HUES64 (cell line): ENCODE measurements at regions not wholly inside any gene's neighbourhood (a gene's known extent, or its start where the extent isn't known, plus 50 kb on each side); places are given as distances from the start of the nearest gene placed in this dataset.
A peak's percentile ranks its signal among the peaks of the same experiment; 100 is the strongest.
"Not testable (repeated sequence)": the region's sequence is repeated elsewhere in the genome, so short reads cannot be mapped to it uniquely, and the experiment has no call there.

Experiments used
- H3K27ac ChIP-seq: 2 replicates; pipeline ENCODE4 v1.7.0; 2013; ENCODE audit warnings: low read depth, low read length, inconsistent platforms
- H3K27me3 ChIP-seq: 2 replicates; pipeline ENCODE4 v1.6.1; 2013; ENCODE audit warnings: mild to moderate bottlenecking, low read length; ENCODE audit not compliant: insufficient read depth
- H3K36me3 ChIP-seq: 2 replicates; pipeline ENCODE4 v1.6.1; 2013; ENCODE audit warnings: mild to moderate bottlenecking, low read length; ENCODE audit not compliant: insufficient read depth
- H3K4me1 ChIP-seq: 2 replicates; pipeline ENCODE4 v1.6.1; 2013; ENCODE audit warnings: mild to moderate bottlenecking, low read length, moderate library complexity; ENCODE audit not compliant: insufficient read depth
- H3K4me3 ChIP-seq: 2 replicates; pipeline ENCODE4 v1.5.1; 2013; ENCODE audit warnings: mild to moderate bottlenecking, low read length, moderate library complexity
- H3K9ac ChIP-seq: 2 replicates; pipeline ENCODE4 v1.6.1; 2013; ENCODE audit warnings: mild to moderate bottlenecking, low read depth, low read length
- H3K9me3 ChIP-seq: 2 replicates; pipeline ENCODE4 v1.6.1; 2013; ENCODE audit warnings: low read depth, low read length; ENCODE audit not compliant: insufficient read depth
- WGBS: fragments of 150-250, 120-280 bp; methylation state at CpG from one replicate; pipeline ENCODE4 v1.1.7; 2013; ENCODE audit warnings: missing lambda C conversion rate; 5-methylcytosine and 5-hydroxymethylcytosine counted together

DNA sequence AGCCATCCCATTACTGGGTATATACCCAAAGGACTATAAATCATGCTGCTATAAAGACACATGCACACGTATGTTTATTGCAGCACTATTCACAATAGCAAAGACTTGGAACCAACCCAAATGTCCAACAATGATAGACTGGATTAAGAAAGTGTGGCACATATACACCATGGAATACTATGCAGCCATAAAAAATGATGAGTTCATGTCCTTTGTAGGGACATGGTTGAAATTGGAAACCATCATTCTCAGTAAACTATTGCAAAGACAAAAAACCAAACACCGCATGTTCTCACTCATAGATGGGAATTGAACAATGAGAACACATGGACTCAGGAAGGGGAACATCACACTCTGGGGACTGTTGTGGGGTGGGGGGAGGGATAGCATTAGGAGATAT is 85.7 kb upstream of the PPP2R5C start:
- H3K4me1 ChIP-seq, H3K27ac ChIP-seq, H3K9ac ChIP-seq, H3K9me3 ChIP-seq, H3K27me3 ChIP-seq, H3K4me3 ChIP-seq, H3K36me3 ChIP-seq: not testable (repeated sequence)
- WGBS = no CpG with 5 or more reads among the region's 2 CpGs

- WGBS = 93% methylated on average over 11 of the region's 11 CpGs
- not testable (repeated sequence) for H3K4me3 ChIP-seq, H3K4me1 ChIP-seq
These were observed 83.6 kb upstream of the PPP2R5C start for GRCh38 chr14:101677912-101678327.

DNA sequence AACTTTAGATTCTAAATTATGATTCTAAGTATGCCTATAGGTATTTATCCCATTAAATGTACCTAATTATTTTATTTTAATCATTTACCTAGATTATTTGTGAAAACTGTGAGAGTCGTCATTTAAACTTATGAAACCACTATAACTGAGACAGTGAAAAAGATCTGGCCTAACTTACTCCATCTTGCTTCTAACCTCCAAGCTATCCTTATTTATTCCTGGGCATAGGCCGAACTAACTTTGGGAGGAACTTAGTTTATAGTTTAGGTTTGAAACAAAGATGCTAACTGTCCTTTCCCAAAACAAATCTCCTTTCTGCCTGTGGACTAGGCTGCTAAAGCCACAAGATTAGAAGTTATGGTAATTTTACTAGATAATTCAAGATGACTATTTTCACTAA is 79.7 kb upstream of the PPP2R5C start:
- Histone ChIP-seq H3K36me3 (no peaks in the 10 kb centered on the region), H3K27me3 (peaks cover 51% of the 10 kb centered on the region)
- 100% methylated on average over 1 of the region's 2 CpGs for WGBS

More at GRCh38 chr14:101677912-101678327, 83.6 kb upstream of the PPP2R5C start:
- H3K27ac ChIP-seq, H3K9me3 ChIP-seq, H3K36me3 ChIP-seq, H3K9ac ChIP-seq: not testable (repeated sequence)
- peaks cover 12% of the 10 kb centered on the region for H3K27me3 ChIP-seq

GRCh38 chr14:101683365-101683764 is 78.1 kb upstream of the PPP2R5C start:
- H3K27ac ChIP-seq = no peak overlapping the region
- peaks cover 65% of the 10 kb centered on the region for H3K27me3 ChIP-seq
- H3K36me3 ChIP-seq = no peaks in the 10 kb centered on the region
- peaks cover 5% of the 10 kb centered on the region; the same call in 1 of the 2 replicates for H3K4me1 ChIP-seq
- H3K9me3 ChIP-seq = no peaks in the 10 kb centered on the region
- WGBS = 86% methylated on average over 6 of the region's 6 CpGs
- H3K9ac ChIP-seq = no peak overlapping the region
- no peak overlapping the region for H3K4me3 ChIP-seq

More for the DNA sequence above, 79.7 kb upstream of the PPP2R5C start:
- Histone ChIP-seq H3K27ac (no peak overlapping the region), H3K4me1 (peaks cover 5% of the 10 kb centered on the region; the same call in 1 of the 2 replicates), H3K9ac (no peak overlapping the region), H3K4me3 (no peak overlapping the region), H3K9me3 (no peaks in the 10 kb centered on the region)

DNA sequence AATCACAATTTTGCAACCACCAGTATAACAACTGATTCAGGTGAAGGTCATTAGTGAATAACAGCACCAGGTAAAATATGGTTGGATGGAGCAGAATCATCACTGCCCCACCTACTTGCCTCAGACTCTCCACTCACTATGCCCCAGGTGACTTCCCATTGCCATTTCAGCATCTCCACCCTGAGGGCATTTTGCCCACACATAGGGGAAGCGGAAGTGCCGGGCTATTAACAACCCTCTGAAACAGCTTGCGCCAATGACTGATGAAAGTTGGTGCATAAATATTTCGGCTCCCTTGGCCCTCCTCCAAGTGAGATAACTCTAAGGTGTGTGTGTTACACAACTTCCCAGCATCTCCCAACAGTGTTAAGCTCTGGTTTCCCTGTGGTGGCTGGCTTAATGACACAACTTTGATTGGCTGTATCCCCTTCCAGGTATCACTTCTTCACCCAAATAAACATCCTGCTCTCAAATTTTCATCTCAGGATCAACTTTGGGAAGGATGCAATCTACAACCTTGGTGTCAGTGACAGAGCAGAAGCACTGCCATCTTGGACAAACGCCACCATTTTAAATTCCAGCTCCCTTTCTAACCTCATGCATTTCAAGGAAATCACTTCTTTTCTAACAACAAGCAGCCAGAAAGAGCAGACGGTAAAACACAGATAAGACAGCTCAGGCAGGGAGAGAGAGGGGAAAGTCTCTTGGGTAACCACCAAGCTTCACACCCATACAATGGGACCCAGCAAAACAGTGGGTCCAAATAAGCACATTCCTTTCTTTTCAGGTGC is 73.6 kb upstream of the PPP2R5C start:
- 89% methylated on average over 6 of the region's 6 CpGs for WGBS
- Histone ChIP-seq H3K4me1 (peaks cover 5% of the 10 kb centered on the region; the same call in 1 of the 2 replicates), H3K27me3 (peaks cover 59% of the 10 kb centered on the region), H3K4me3 (no peak overlapping the region), H3K9ac (no peak overlapping the region), H3K27ac (no peak overlapping the region), H3K36me3 (no peaks in the 10 kb centered on the region), H3K9me3 (no peaks in the 10 kb centered on the region)

GRCh38 chr14:101689039-101689501 is 72.4 kb upstream of the PPP2R5C start:
- no peak overlapping the region; the same call in 1 of the 2 replicates for H3K27ac ChIP-seq
- H3K27me3 ChIP-seq = peaks cover 48% of the 10 kb centered on the region
- no peak overlapping the region for H3K4me3 ChIP-seq
- peaks cover 5% of the 10 kb centered on the region; the same call in 1 of the 2 replicates for H3K4me1 ChIP-seq
- no peaks in the 10 kb centered on the region for H3K9me3 ChIP-seq
- H3K9ac ChIP-seq = no peak overlapping the region
- 95% methylated on average over 25 of the region's 25 CpGs for WGBS
- H3K36me3 ChIP-seq = no peaks in the 10 kb centered on the region

- H3K36me3 ChIP-seq, H3K4me1 ChIP-seq, H3K4me3 ChIP-seq, H3K27ac ChIP-seq, H3K9me3 ChIP-seq, H3K9ac ChIP-seq: not testable (repeated sequence)
- H3K27me3 ChIP-seq = peaks cover 41% of the 10 kb centered on the region
- 93% methylated on average over 12 of the region's 12 CpGs for WGBS
These were observed 71.5 kb upstream of the PPP2R5C start for GRCh38 chr14:101689966-101690365.

DNA sequence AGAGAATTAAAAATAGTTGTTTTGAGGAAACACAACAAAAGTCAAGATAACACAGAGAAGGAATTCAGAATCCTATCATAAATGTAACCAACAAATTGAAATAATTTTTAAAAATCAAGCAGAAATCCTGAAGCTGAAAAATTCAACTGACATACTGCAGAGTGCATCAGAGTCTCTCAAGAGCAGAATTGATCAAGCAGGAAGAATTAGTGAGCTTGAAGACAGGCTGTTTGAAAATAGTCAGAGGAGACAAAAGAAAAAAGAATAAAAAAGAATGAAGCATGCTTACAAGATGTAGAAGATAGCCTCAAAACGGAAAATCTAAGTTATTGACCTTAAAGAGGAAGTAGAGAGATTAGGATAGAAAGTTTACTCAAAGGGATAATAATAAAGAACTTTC is 65.8 kb upstream of the PPP2R5C start:
- Histone ChIP-seq H3K4me3 (no peak overlapping the region), H3K36me3 (no peaks in the 10 kb centered on the region), H3K9me3 (no peaks in the 10 kb centered on the region), H3K4me1 (no peaks in the 10 kb centered on the region), H3K27me3 (peaks cover 32% of the 10 kb centered on the region), H3K27ac (no peak overlapping the region), H3K9ac (no peak overlapping the region)
- 92% methylated on average over 1 of the region's 1 CpG for WGBS

DNA sequence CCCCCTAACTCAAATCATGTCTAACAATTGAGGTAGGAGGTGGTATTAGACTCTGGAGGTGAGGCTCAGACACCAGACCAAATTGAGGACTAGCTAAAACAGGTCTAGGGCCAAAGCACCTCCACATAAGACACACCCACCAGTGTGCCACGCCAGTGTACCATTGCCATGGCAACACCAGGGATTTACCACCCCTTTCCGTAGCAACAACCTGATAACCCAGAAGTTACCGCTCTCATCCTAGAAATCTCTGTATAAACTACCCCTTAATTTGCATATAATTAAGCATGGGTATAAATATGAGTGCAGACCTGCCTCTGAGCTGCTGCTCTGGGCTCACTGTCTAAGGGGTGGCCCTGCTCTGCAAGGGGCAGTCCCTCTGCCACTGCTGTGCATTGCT is 57.4 kb upstream of the PPP2R5C start:
- H3K36me3 ChIP-seq = no peaks in the 10 kb centered on the region
- peaks cover 44% of the 10 kb centered on the region for H3K27me3 ChIP-seq
- H3K4me1 ChIP-seq = peaks cover 5% of the 10 kb centered on the region; the same call in 1 of the 2 replicates
- 89% methylated on average over 3 of the region's 3 CpGs for WGBS
- no peak overlapping the region for H3K4me3 ChIP-seq
- H3K9me3 ChIP-seq = no peaks in the 10 kb centered on the region
- H3K9ac ChIP-seq = no peak overlapping the region
- H3K27ac ChIP-seq = no peak overlapping the region

DNA sequence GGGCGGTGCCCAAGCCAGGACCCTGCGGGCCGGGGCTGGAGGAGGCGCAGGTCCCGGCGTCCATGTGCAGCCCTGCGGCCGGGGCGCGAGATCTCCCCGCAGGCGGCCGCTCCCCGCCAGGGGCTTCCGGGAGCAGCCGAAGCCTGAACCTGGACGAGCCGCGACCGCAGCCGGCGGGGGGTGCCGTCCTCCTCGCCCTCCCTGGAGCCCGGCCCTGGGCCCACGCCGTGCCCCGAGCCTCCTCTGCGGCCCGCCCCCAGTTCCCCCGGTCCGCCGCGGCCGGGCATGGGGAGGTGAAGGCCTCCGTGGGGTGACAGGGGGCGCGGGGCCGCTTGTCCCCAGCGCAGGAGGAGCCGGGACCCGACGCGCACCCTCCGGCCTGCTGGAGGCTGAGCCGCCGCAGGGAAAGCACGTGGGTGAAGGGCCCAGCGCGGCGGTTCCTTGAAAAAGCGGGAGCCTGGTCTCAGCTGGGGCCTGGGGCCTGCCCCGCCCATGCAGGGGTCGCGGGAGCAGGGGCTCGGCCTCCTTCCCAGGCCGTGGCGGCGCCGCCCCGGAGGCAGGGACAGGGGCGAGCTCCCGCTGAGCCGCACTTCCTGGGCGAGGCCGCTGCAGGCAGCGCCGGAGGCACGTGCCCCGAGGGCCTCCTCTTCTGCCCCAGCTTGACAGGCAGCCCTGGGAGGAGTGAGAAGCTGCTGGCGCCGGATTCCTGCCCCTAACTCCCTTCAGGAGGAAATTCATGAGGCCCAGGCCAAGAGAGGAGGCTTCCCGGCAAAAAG is 55.6 kb upstream of the PPP2R5C start:
- H3K27ac ChIP-seq = no peak overlapping the region
- peak overlapping the region; percentile 31 for H3K4me3 ChIP-seq
- WGBS = 10% methylated on average over 73 of the region's 73 CpGs
- no peaks in the 10 kb centered on the region for H3K36me3 ChIP-seq
- peaks cover 5% of the 10 kb centered on the region; the same call in 1 of the 2 replicates for H3K4me1 ChIP-seq
- peaks cover 37% of the 10 kb centered on the region for H3K27me3 ChIP-seq
- peak overlapping the region; percentile 39; the same call in 1 of the 2 replicates for H3K9ac ChIP-seq
- H3K9me3 ChIP-seq = no peaks in the 10 kb centered on the region

GRCh38 chr14:101706509-101707067 is 54.9 kb upstream of the PPP2R5C start:
- no peak overlapping the region for H3K27ac ChIP-seq
- H3K4me3 ChIP-seq = no peak overlapping the region
- H3K36me3 ChIP-seq = no peaks in the 10 kb centered on the region
- peaks cover 35% of the 10 kb centered on the region for H3K27me3 ChIP-seq
- H3K9ac ChIP-seq = no peak overlapping the region
- peaks cover 5% of the 10 kb centered on the region; the same call in 1 of the 2 replicates for H3K4me1 ChIP-seq
- WGBS = 80% methylated on average over 16 of the region's 16 CpGs
- H3K9me3 ChIP-seq = no peaks in the 10 kb centered on the region
